GM12891 (cell line): ENCODE measurements at regions not wholly inside any gene's neighbourhood (a gene's known extent, or its start where the extent isn't known, plus 50 kb on each side); places are given as distances from the start of the nearest gene placed in this dataset.
"Not testable (repeated sequence)": the region's sequence is repeated elsewhere in the genome, so short reads cannot be mapped to it uniquely, and the experiment has no call there.

Experiments
- DNase-seq: peaks from one replicate; pipeline ENCODE4 v3.0.0; 2011; ENCODE audit warnings: low spot score; ENCODE audit not compliant: insufficient read length
- FAIRE-seq: peaks from 2 replicates; lab custom pipeline; 2011; peaks lifted over from hg19 to GRCh38; lab: Jason Lieb, UNC
- PAX5 ChIP-seq: IDR thresholded peaks from 2 replicates; pipeline ENCODE4 v1.6.1; 2011; ENCODE audit warnings: low read length, moderate library complexity, mild to moderate bottlenecking; ENCODE audit not compliant: insufficient read depth, severe bottlenecking
- POLR2A ChIP-seq: IDR thresholded peaks from 2 replicates; pipeline ENCODE4 v1.6.1; 2011; ENCODE audit warnings: low read depth, low read length, control low read depth
- POLR2AphosphoS5 ChIP-seq: IDR thresholded peaks from 2 replicates; pipeline ENCODE4 v1.6.1; 2011; ENCODE audit warnings: low read depth, low read length, control low read depth
- POU2F2 ChIP-seq: IDR thresholded peaks from 2 replicates; pipeline ENCODE4 v1.6.1; 2011; ENCODE audit warnings: low read depth, mild to moderate bottlenecking, control low read depth, low read length, moderate library complexity
- SPI1 ChIP-seq: IDR thresholded peaks from 2 replicates; pipeline ENCODE4 v1.6.1; 2011; ENCODE audit warnings: low read depth, low read length, control low read depth
- TAF1 ChIP-seq: IDR thresholded peaks from 2 replicates; pipeline ENCODE4 v1.6.1; 2011; ENCODE audit warnings: low read depth, low read length, control low read depth

GRCh38 chrX:140086691-140087090 is 121.4 kb upstream of the CXorf66 start:
- DNase-seq (no peak), FAIRE-seq (no peak)
- TF ChIP-seq POLR2AphosphoS5 (no peak), POLR2A (no peak), TAF1 (no peak), POU2F2 (no peak), SPI1 (no peak), PAX5 (no peak)

DNA sequence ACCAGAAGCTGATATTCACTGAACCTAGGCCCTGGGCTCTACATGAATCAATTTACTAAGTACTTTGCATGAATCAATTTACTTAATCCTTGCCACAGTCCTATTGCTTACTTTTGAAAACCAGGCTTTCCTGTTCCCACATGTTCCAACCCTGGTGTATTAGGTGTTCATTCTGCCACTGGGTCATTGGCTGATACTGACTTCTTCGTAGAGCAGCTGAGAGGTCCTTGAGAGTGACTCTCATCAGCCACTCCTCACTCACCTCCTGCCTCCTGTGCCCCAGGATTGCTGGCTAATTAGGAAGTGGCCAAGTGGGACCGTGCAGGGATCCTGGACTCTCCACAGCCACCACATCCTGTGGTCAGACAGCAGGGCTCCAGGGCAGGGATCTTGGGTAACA is 109.5 kb upstream of the CXorf66 start:
- DNase-seq, FAIRE-seq: not testable (repeated sequence)

DNA sequence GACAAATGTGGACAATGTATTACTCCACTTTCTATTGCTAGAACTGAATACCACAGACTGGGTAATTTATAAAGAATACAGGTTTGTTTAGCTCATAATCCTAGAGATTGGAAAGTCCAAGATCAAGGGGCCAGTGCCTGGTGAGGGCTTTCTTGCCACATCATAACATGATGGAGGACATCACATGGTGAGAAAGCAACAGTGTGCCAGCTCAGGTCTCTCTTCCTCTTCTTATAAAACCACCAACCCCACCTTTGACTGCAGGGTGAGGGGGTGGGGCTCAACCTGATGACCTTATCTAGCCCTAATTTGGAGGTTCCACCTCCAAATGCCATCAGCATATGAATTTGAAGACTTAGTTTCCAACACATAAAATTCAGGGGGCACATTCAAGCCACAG is 105.7 kb upstream of the CXorf66 start:
- DNase-seq (no peak), FAIRE-seq (no peak)
- no peak for TF ChIP-seq POLR2A
- TF ChIP-seq POU2F2 = no peak
- no peak for TF ChIP-seq SPI1
- no peak for TF ChIP-seq POLR2AphosphoS5
- TF ChIP-seq TAF1 = no peak
- TF ChIP-seq PAX5 = no peak

DNA sequence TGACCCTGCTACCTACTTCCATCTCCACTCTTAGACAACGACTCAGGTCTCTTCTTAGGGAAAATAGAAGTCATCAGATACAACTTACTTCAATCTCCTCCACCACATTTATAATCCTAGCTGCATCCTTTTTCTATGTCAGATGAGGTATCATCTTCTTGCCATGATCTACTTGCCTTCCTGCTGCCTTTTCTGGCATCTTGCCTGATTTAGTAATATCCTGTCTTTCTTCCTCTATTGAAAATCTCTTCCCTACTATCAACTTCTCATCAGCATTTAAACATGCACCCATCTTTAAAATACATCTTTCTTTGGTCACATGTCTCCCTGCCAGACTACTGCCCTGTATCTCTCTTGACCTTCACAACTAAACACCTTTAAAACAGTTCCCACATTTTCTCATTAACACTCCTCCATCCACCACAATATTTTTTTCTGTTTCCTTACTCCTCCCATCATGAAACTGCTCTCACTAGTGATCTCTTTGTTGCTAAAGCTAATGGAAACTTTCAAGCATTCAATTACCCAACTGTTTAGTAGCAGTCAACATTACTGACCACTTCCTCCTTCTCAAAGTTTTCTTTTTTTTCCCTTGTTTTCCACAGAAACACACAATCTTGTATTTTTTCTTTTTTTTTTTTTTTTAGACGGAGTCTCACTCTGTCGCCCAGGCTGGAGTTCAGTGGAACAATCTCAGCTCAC is 100.8 kb upstream of the CXorf66 start:
- FAIRE-seq = no peak
- no peak for DNase-seq
- TF ChIP-seq POLR2A (no peak), TAF1 (no peak), SPI1 (no peak), PAX5 (no peak), POLR2AphosphoS5 (no peak), POU2F2 (no peak)

- DNase-seq (no peak), FAIRE-seq (no peak)
- no peak for TF ChIP-seq POU2F2
- TF ChIP-seq PAX5 = no peak
- TF ChIP-seq SPI1 = no peak
These were observed 99.7 kb upstream of the CXorf66 start for GRCh38 chrX:140064993-140065392.

- DNase-seq (peak; percentile 17), FAIRE-seq (peak; percentile 92)
- TF ChIP-seq POLR2AphosphoS5 (no peak), SPI1 (no peak), TAF1 (no peak), POLR2A (no peak), POU2F2 (no peak), PAX5 (no peak)
These were observed 91.7 kb upstream of the CXorf66 start for GRCh38 chrX:140057001-140057411.

DNA sequence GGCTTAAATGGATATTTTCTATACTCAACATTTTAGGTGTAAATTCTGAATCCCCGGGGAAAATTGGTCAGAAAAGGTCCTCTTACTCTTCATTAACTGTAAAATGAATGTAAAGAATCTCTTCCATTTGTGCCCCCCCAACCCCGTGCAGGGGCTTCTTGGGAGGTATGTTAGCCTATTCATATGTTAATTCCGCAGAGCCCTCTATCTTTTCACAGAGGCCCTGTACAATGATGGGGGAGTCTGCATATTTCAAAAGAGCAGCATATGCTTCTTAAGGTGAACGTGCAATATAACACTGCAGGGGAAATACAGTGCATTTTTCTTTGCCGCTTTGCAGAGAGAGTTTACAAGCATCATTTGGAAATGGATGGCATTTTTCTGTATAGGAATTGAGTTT is 88.5 kb upstream of the CXorf66 start:
- DNase-seq (no peak), FAIRE-seq (no peak)
- TF ChIP-seq POLR2A = no peak

DNA sequence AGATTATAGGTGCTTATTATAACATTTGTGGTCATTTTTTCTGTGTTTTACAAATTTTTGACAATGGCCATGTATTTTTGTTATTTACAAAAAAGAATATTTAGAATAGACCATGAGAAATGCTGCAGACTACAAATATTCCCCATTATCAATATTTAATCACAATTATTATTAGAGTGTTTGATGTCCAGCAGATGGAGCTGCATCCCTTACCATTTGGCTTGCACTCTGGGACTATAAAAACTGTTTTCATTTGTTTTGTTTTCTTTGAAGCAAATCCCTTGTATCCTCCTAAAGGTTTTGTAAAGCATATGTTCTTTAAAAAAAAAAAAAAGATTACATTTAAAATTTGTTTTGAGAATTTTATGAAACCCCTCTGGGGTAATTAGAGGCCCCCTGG is 85.6 kb upstream of the CXorf66 start:
- no peak for FAIRE-seq
- no peak for TF ChIP-seq SPI1
- no peak for TF ChIP-seq POLR2A
- TF ChIP-seq TAF1 = no peak
- TF ChIP-seq POU2F2 = no peak
- no peak for TF ChIP-seq PAX5
- TF ChIP-seq POLR2AphosphoS5 = no peak
- no peak for DNase-seq

- no peak for DNase-seq
- FAIRE-seq = no peak
- TF ChIP-seq POLR2A (no peak), TAF1 (no peak), PAX5 (no peak), POU2F2 (no peak), SPI1 (no peak), POLR2AphosphoS5 (no peak)
These were observed 75.1 kb upstream of the CXorf66 start for GRCh38 chrX:140040386-140040785.

DNA sequence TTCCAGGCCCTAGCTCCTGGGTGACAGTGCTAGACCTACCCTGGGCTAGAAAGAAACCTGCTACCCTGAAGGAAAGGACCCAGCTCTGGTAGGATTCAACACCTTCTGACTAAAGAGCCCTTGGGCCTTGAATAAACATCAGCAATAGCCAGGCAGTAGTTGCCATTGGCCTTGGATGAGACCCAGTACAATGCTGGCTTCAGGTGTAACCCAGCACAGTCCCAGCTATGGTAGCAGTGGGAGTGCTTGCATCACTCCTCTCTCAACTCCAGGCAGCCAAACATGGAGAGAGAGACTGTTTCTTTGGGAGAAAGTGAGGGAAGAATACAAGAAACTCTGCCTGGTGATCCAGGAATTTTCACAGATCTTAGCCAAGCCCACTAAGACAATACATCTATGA is 73.5 kb upstream of the CXorf66 start:
- TF ChIP-seq POLR2A = no peak
- no peak for TF ChIP-seq PAX5
- TF ChIP-seq POLR2AphosphoS5 = no peak
- no peak for TF ChIP-seq TAF1
- no peak for TF ChIP-seq SPI1
- TF ChIP-seq POU2F2 = no peak
- FAIRE-seq (no peak), DNase-seq (no peak)

DNA sequence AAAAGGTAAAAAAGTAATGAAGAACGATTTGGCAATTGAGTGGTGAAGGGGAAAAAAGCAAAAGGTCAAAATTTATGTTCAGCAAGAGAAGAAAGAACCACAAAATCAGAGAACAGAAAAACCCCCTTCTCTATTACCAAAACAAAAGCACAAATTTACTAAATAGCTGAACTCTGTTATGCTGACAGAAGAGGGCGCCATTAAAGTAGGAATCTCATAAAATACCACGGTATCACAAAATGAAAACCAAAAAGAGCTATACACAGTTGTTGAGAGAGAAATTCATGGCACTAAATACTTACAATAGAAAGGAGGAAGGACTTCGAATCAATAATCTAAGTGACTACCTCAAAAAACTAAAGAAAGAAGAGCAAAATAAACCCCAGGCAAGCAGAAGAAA is 69.6 kb upstream of the CXorf66 start:
- FAIRE-seq (no peak), DNase-seq (no peak)
- TF ChIP-seq POLR2AphosphoS5 (no peak), SPI1 (no peak), PAX5 (no peak), POLR2A (no peak), POU2F2 (no peak), TAF1 (no peak)
